ENCODE measurements at regions not wholly inside any gene's neighbourhood (a gene's known extent, or its start where the extent isn't known, plus 50 kb on each side); places are given as distances from the start of the nearest gene placed in this dataset.

GRCh38 chr5:1934056-1934394, 51.3 kb upstream of the IRX4 start:
- ATAC-seq (no peak), DNase-seq (no peak)
- no TSS peak for BruUV-seq (replicated peaks)
- TF ChIP-seq CTCF (conservative IDR thresholded peaks at IDR 0.05; ENCODE audit: low read depth, low read length) = no peak
- TF ChIP-seq EZH2 (IDR thresholded peaks at IDR 0.05; ENCODE audit: low read length, unreplicated experiment) = no peak
- CTCF ChIA-PET = no interaction called here
- Histone ChIP-seq H3K27me3 (ENCODE audit: low read length) (0 out of 2 replicates have a peak, but pooled peaks cover 5% of the 10 kb centered on the region), H3K4me3 (ENCODE audit: low read length) (no peak overlapping the region), H3K9ac (ENCODE audit: low read length) (no peak overlapping the region), H3K9me3 (ENCODE audit: low read length) (no peaks in the 10 kb centered on the region), H3K9me2 (replicated peaks; ENCODE audit: low read length) (no peaks in the 10 kb centered on the region), H2AFZ (ENCODE audit: low read length) (no peak overlapping the region), H3K4me1 (ENCODE audit: insufficient read depth, low read length) (peaks cover 17% of the 10 kb centered on the region), H3K79me2 (ENCODE audit: low read length) (no peaks in the 10 kb centered on the region), H3K36me3 (ENCODE audit: low read depth, low read length) (no peaks in the 10 kb centered on the region), H3K4me2 (ENCODE audit: low read length) (no peak overlapping the region), H3K27ac (ENCODE audit: low read length) (no peak overlapping the region), H3F3A (ENCODE audit: low read length, unreplicated experiment) (no peaks in the 10 kb centered on the region), H4K20me1 (ENCODE audit: low read length) (no peaks in the 10 kb centered on the region)
- intact Hi-C loops (cut with micrococcal nuclease) = no loop called here
- POLR2A ChIA-PET (ENCODE audit: unreplicated experiment) = no interaction called here

- Histone ChIP-seq H4K20me1 (ENCODE audit: low read length) (no peaks in the 10 kb centered on the region), H3K9me3 (ENCODE audit: low read length) (no peaks in the 10 kb centered on the region), H3F3A (ENCODE audit: low read length, unreplicated experiment) (no peaks in the 10 kb centered on the region), H3K9me2 (replicated peaks; ENCODE audit: low read length) (no peaks in the 10 kb centered on the region), H3K4me3 (ENCODE audit: low read length) (no peak overlapping the region), H3K4me1 (ENCODE audit: insufficient read depth, low read length) (peaks cover 17% of the 10 kb centered on the region), H3K27me3 (ENCODE audit: low read length) (0 out of 2 replicates have a peak, but pooled peaks cover 5% of the 10 kb centered on the region), H3K9ac (ENCODE audit: low read length) (no peak overlapping the region), H2AFZ (ENCODE audit: low read length) (no peak overlapping the region), H3K27ac (ENCODE audit: low read length) (no peak overlapping the region), H3K36me3 (ENCODE audit: low read depth, low read length) (no peaks in the 10 kb centered on the region), H3K4me2 (ENCODE audit: low read length) (no peak overlapping the region), H3K79me2 (ENCODE audit: low read length) (no peaks in the 10 kb centered on the region)
- ATAC-seq (no peak), DNase-seq (no peak)
- no TSS peak for BruUV-seq (replicated peaks)
- TF ChIP-seq EZH2phosphoT487 (IDR thresholded peaks at IDR 0.05; ENCODE audit: borderline replicate concordance, low read length) = no peak
- CTCF ChIA-PET = no interaction called here
- intact Hi-C loops (cut with micrococcal nuclease) = no loop called here
- POLR2A ChIA-PET (ENCODE audit: unreplicated experiment) = no interaction called here
Observed at GRCh38 chr5:1933364-1934055, 50.8 kb upstream of the IRX4 start.
